ENCODE measurements at regions not wholly inside any gene's neighbourhood (a gene's known extent, or its start where the extent isn't known, plus 50 kb on each side); places are given as distances from the start of the nearest gene placed in this dataset.
"Not testable (repeated sequence)": the region's sequence is repeated elsewhere in the genome, so short reads cannot be mapped to it uniquely, and the experiment has no call there.

- not testable (repeated sequence) for DNase-seq
These were observed 81.5 kb downstream of the TRIM69 start for GRCh38 chr15:44817797-44818196.

GRCh38 chr15:44819331-44819987 is 83.1 kb downstream of the TRIM69 start:
- DNase-seq, result not testable (repeated sequence)

GRCh38 chr15:44820535-44820934 is 84.2 kb downstream of the TRIM69 start:
- DNase-seq, result not testable (repeated sequence)

GRCh38 chr15:44820967-44821366 is 84.6 kb downstream of the TRIM69 start:
- not testable (repeated sequence) for DNase-seq

- DNase-seq, result not testable (repeated sequence)
These were observed 88.2 kb downstream of the TRIM69 start for GRCh38 chr15:44824277-44825145.

- DNase-seq, result not testable (repeated sequence)
These were observed 90.3 kb downstream of the TRIM69 start for GRCh38 chr15:44826583-44826982.

GRCh38 chr15:44828229-44828914 is 92.0 kb downstream of the TRIM69 start:
- DNase-seq, result not testable (repeated sequence)

GRCh38 chr15:44829150-44829549 is 92.8 kb downstream of the TRIM69 start:
- not testable (repeated sequence) for DNase-seq

GRCh38 chr15:44830692-44831408 is 94.5 kb downstream of the TRIM69 start:
- DNase-seq, result not testable (repeated sequence)

GRCh38 chr15:44831409-44831741 is 95.0 kb downstream of the TRIM69 start:
- not testable (repeated sequence) for DNase-seq

- not testable (repeated sequence) for DNase-seq
These were observed 95.8 kb downstream of the TRIM69 start for GRCh38 chr15:44832133-44832532.

- DNase-seq, result not testable (repeated sequence)
These were observed 96.8 kb downstream of the TRIM69 start for GRCh38 chr15:44833081-44833480.

GRCh38 chr15:44833761-44834160 is 97.4 kb downstream of the TRIM69 start:
- not testable (repeated sequence) for DNase-seq

- not testable (repeated sequence) for DNase-seq
These were observed 98.8 kb downstream of the TRIM69 start for GRCh38 chr15:44835082-44835481.

GRCh38 chr15:44836094-44836493 is 99.8 kb downstream of the TRIM69 start:
- DNase-seq, result no peak

GRCh38 chr15:44838929-44839328 is 102.6 kb downstream of the TRIM69 start:
- DNase-seq, result not testable (repeated sequence)

- DNase-seq, result not testable (repeated sequence)
These were observed 105.4 kb downstream of the TRIM69 start for GRCh38 chr15:44841762-44842161.

- DNase-seq, result not testable (repeated sequence)
These were observed 106.6 kb downstream of the TRIM69 start for GRCh38 chr15:44842883-44843282.

- DNase-seq, result not testable (repeated sequence)
These were observed 108.6 kb downstream of the TRIM69 start for GRCh38 chr15:44844936-44845335.

- DNase-seq, result not testable (repeated sequence)
These were observed 109.8 kb downstream of the TRIM69 start for GRCh38 chr15:44846156-44846555.

- not testable (repeated sequence) for DNase-seq
These were observed 108.9 kb upstream of the TERB2 start for GRCh38 chr15:44847555-44847954.

- DNase-seq, result not testable (repeated sequence)
These were observed 107.6 kb upstream of the TERB2 start for GRCh38 chr15:44848859-44849258.
